PC-9 (cell line): ENCODE measurements at regions not wholly inside any gene's neighbourhood (a gene's known extent, or its start where the extent isn't known, plus 50 kb on each side); places are given as distances from the start of the nearest gene placed in this dataset.

ENCODE experiments used
- BruUV-seq: library from RNA; stranded (reverse); fragments of 400-500 nt; replicated peaks from 2 replicates; lab custom pipeline; 2021; lab: Mats Ljungman, UMichigan
- CTCF ChIA-PET: fragments of 300-600 bp; sonication (Branson Sonifier 250); formaldehyde crosslinking; loops from one replicate; lab custom pipeline; 2022; ENCODE audit warnings: antibody characterized with exemption; lab: Charles Lee
- POLR2A ChIA-PET: fragments of 300-600 bp; sonication (Branson Sonifier 250); formaldehyde crosslinking; loops from one replicate; lab custom pipeline; 2022; ENCODE audit warnings: antibody characterized with exemption; ENCODE audit not compliant: unreplicated experiment; lab: Charles Lee
- DNase-seq, 2 experiments: peaks; one replicate each; pipeline versions ENCODE4 v3.0.0 to v3.0.0-alpha.2; 2015 to 2022; ENCODE audit warnings: mixed read lengths in 1 of 2
- H2AFZ ChIP-seq: fragments of 200-600 bp; sonication (generic); 2 replicates; pipeline ENCODE4 v1.8.1; 2017; ENCODE audit warnings: antibody characterized with exemption
- H3F3A ChIP-seq: fragments of 200-600 bp; sonication (generic); 2 replicates; pipeline ENCODE4 v1.8.1; 2017; ENCODE audit warnings: antibody characterized with exemption, mild to moderate bottlenecking, low read depth; ENCODE audit not compliant: insufficient read depth
- H3K27ac ChIP-seq: fragments of 200-600 bp; sonication (generic); 2 replicates; pipeline ENCODE4 v1.6.1; 2016; ENCODE audit warnings: mixed run types
- H3K27me3 ChIP-seq: fragments of 200-600 bp; sonication (generic); 2 replicates; pipeline ENCODE4 v1.6.1; 2016; ENCODE audit warnings: low read depth, mixed run types; ENCODE audit not compliant: insufficient read depth
- H3K36me3 ChIP-seq: fragments of 200-600 bp; sonication (generic); 2 replicates; pipeline ENCODE4 v1.6.1; 2016; ENCODE audit warnings: low read depth, mixed run types
- H3K4me1 ChIP-seq: fragments of 200-600 bp; sonication (generic); replicated peaks from 2 replicates; pipeline ENCODE4 v1.6.1; 2016; ENCODE audit warnings: mixed run types; ENCODE audit not compliant: insufficient read depth
- H3K4me2 ChIP-seq: fragments of 200-600 bp; sonication (generic); 2 replicates; pipeline ENCODE4 v1.6.1; 2017; ENCODE audit warnings: mixed run types
- H3K4me3 ChIP-seq: fragments of 200-600 bp; sonication (generic); 2 replicates; pipeline ENCODE4 v1.6.1; 2016; ENCODE audit warnings: mixed run types
- H3K79me2 ChIP-seq: fragments of 200-600 bp; sonication (generic); 2 replicates; pipeline ENCODE4 v1.6.1; 2017; ENCODE audit warnings: low read depth, mixed run types
- H3K9me2 ChIP-seq: fragments of 200-600 bp; sonication (generic); 2 replicates; pipeline ENCODE4 v1.8.1; 2017; ENCODE audit warnings: mild to moderate bottlenecking; ENCODE audit not compliant: insufficient read depth
- H3K9me3 ChIP-seq: fragments of 200-600 bp; sonication (generic); 2 replicates; pipeline ENCODE4 v1.8.1; 2016; ENCODE audit warnings: low read depth; ENCODE audit not compliant: insufficient read depth
- H4K20me1 ChIP-seq: fragments of 200-600 bp; sonication (generic); 2 replicates; pipeline ENCODE4 v1.8.1; 2017; ENCODE audit not compliant: insufficient read depth
- CTCF ChIP-seq: fragments of 200-600 bp; sonication (generic); conservative IDR thresholded peaks from 2 replicates; pipeline ENCODE4 v1.6.1; 2017; ENCODE audit warnings: mixed run types, antibody characterized with exemption, mild to moderate bottlenecking, moderate library complexity
- EZH2 ChIP-seq: fragments of 200-600 bp; sonication (generic); IDR thresholded peaks from 2 replicates; pipeline ENCODE4 v1.8.0; 2017; ENCODE audit warnings: antibody characterized with exemption, low read depth
- intact Hi-C: fragments of 100-400 bp; cut with micrococcal nuclease; formaldehyde crosslinking; loops from one replicate; pipeline ENCODE4 v1.10.0; 2022; ENCODE audit not compliant: unreplicated experiment

GRCh38 chr2:18885457-18885856 is 296.1 kb upstream of the NT5C1B start:
- no peaks in the 10 kb centered on the region for H3F3A ChIP-seq
- no peak overlapping the region for H3K27ac ChIP-seq
- H3K4me1 ChIP-seq = peaks cover 11% of the 10 kb centered on the region
- H4K20me1 ChIP-seq = no peaks in the 10 kb centered on the region
- intact Hi-C loops = no loop called here
- H3K27me3 ChIP-seq = no peaks in the 10 kb centered on the region
- H3K9me2 ChIP-seq = no peaks in the 10 kb centered on the region
- no peak for TF ChIP-seq CTCF
- TF ChIP-seq EZH2 = no peak
- ChIA-PET POLR2A (no interaction called here), CTCF (no interaction called here)
- H3K9me3 ChIP-seq = no peaks in the 10 kb centered on the region
- no peak for DNase-seq
- H3K4me2 ChIP-seq = no peak overlapping the region
- BruUV-seq = no TSS peak
- H3K36me3 ChIP-seq = no peaks in the 10 kb centered on the region
- no peak overlapping the region for H2AFZ ChIP-seq
- no peaks in the 10 kb centered on the region for H3K79me2 ChIP-seq
- H3K4me3 ChIP-seq = no peak overlapping the region

- H3K79me2 ChIP-seq = no peaks in the 10 kb centered on the region
- no peaks in the 10 kb centered on the region for H3K36me3 ChIP-seq
- H3K4me3 ChIP-seq = no peak overlapping the region
- TF ChIP-seq CTCF = peak; percentile 60
- no peak for TF ChIP-seq EZH2
- intact Hi-C loops = loop anchor here (1.0 kb wide), 1 partner anchor 478 kb away; no protein-coding TSS in a partner anchor
- H3K27ac ChIP-seq = peak overlapping the region; percentile 1; the same call in 1 of the 2 replicates
- no peaks in the 10 kb centered on the region for H3K9me2 ChIP-seq
- BruUV-seq = no TSS peak
- DNase-seq = peak in 1 of 2 experiments; percentile 16
- H3F3A ChIP-seq = no peaks in the 10 kb centered on the region
- no peak overlapping the region for H3K4me2 ChIP-seq
- POLR2A ChIA-PET = no interaction called here
- no peak overlapping the region for H2AFZ ChIP-seq
- no peaks in the 10 kb centered on the region for H3K27me3 ChIP-seq
- CTCF ChIA-PET = interaction anchor here (0.6 kb wide), 1 partner anchor 1102 kb away, joined by 6 read pairs; no protein-coding TSS in a partner anchor
- no peaks in the 10 kb centered on the region for H4K20me1 ChIP-seq
- H3K9me3 ChIP-seq = no peaks in the 10 kb centered on the region
- H3K4me1 ChIP-seq = peaks cover 11% of the 10 kb centered on the region
Observed at GRCh38 chr2:18883616-18884456, 294.5 kb upstream of the NT5C1B start.

- TF ChIP-seq EZH2 (no peak), CTCF (no peak)
- DNase-seq = no peak
- Histone ChIP-seq H3K9me2 (no peaks in the 10 kb centered on the region), H3K9me3 (no peaks in the 10 kb centered on the region; the same call in 1 of the 2 replicates), H4K20me1 (no peaks in the 10 kb centered on the region), H3K36me3 (no peaks in the 10 kb centered on the region), H3F3A (no peaks in the 10 kb centered on the region), H3K79me2 (no peaks in the 10 kb centered on the region), H3K4me1 (no peaks in the 10 kb centered on the region), H3K27me3 (no peaks in the 10 kb centered on the region), H3K27ac (no peak overlapping the region), H3K4me3 (no peak overlapping the region), H3K4me2 (no peak overlapping the region), H2AFZ (no peak overlapping the region)
- ChIA-PET POLR2A (no interaction called here), CTCF (no interaction called here)
- intact Hi-C loops = no loop called here
- BruUV-seq = no TSS peak
Observed at GRCh38 chr2:18871430-18871829, 282.1 kb upstream of the NT5C1B start.
